NCI-H128 (cell line): ENCODE measurements at regions not wholly inside any gene's neighbourhood (a gene's known extent, or its start where the extent isn't known, plus 50 kb on each side); places are given as distances from the start of the nearest gene placed in this dataset.

Experiments used
- DNase-seq: peaks from one replicate; lab custom pipeline; 2025; ENCODE audit not compliant: unreplicated experiment; lab: John Stamatoyannopoulos, UW

- DNase-seq, result no peak
Measured at GRCh38 chr4:35151816-35152572, 1092.3 kb downstream of the ARAP2 start.

GRCh38 chr4:35163168-35163567, 1081.1 kb downstream of the ARAP2 start:
- no peak for DNase-seq

- DNase-seq, result no peak
Measured at GRCh38 chr4:35164063-35164462, 1080.3 kb downstream of the ARAP2 start.

GRCh38 chr4:35166466-35166865, 1077.8 kb downstream of the ARAP2 start:
- no peak for DNase-seq

- no peak for DNase-seq
Measured at GRCh38 chr4:35167385-35167784, 1076.9 kb downstream of the ARAP2 start.

GRCh38 chr4:35175487-35175886, 1068.8 kb downstream of the ARAP2 start:
- DNase-seq, result no peak

GRCh38 chr4:35175894-35176293, 1068.4 kb downstream of the ARAP2 start:
- DNase-seq, result no peak

GRCh38 chr4:35182451-35182850, 1061.9 kb downstream of the ARAP2 start:
- no peak for DNase-seq

- DNase-seq, result no peak
Measured at GRCh38 chr4:35189988-35190613, 1054.2 kb downstream of the ARAP2 start.

GRCh38 chr4:35201403-35201802, 1042.9 kb downstream of the ARAP2 start:
- DNase-seq, result no peak

- no peak for DNase-seq
Measured at GRCh38 chr4:35216636-35217035, 1027.7 kb downstream of the ARAP2 start.

GRCh38 chr4:35217331-35217730, 1027.0 kb downstream of the ARAP2 start:
- no peak for DNase-seq

GRCh38 chr4:35228313-35228712, 1016.0 kb downstream of the ARAP2 start:
- DNase-seq, result no peak

GRCh38 chr4:35229021-35229420, 1015.3 kb downstream of the ARAP2 start:
- DNase-seq, result no peak

GRCh38 chr4:35237924-35238323, 1006.4 kb downstream of the ARAP2 start:
- DNase-seq, result no peak

- DNase-seq, result no peak
Measured at GRCh38 chr4:35238793-35239192, 1005.5 kb downstream of the ARAP2 start.

- no peak for DNase-seq
Measured at GRCh38 chr4:35246493-35246892, 997.8 kb downstream of the ARAP2 start.

- DNase-seq, result no peak
Measured at GRCh38 chr4:35247047-35247446, 997.3 kb downstream of the ARAP2 start.

- DNase-seq, result no peak
Measured at GRCh38 chr4:35250331-35250730, 994.0 kb downstream of the ARAP2 start.

- no peak for DNase-seq
Measured at GRCh38 chr4:35250761-35251160, 993.6 kb downstream of the ARAP2 start.

- DNase-seq, result no peak
Measured at GRCh38 chr4:35252071-35252470, 992.2 kb downstream of the ARAP2 start.

- no peak for DNase-seq
Measured at GRCh38 chr4:35252866-35253265, 991.4 kb downstream of the ARAP2 start.

GRCh38 chr4:35253331-35253730, 991.0 kb downstream of the ARAP2 start:
- no peak for DNase-seq
